HUDEP-2 (cell line): ENCODE measurements at regions not wholly inside any gene's neighbourhood (a gene's known extent, or its start where the extent isn't known, plus 50 kb on each side); places are given as distances from the start of the nearest gene placed in this dataset.

Source experiments
- DNase-seq, 76 experiments: peaks; one replicate each; lab custom pipeline; 2025; ENCODE audit not compliant: unreplicated experiment in 76 of 76; lab: John Stamatoyannopoulos, UW

- DNase-seq = no peak
These were observed 1904.1 kb downstream of the TP53TG3F start for GRCh38 chr16:35363510-35363909.

GRCh38 chr16:35364263-35364662 lies 1904.9 kb downstream of the TP53TG3F start:
- no peak for DNase-seq

- DNase-seq = no peak
These were observed 1906.3 kb downstream of the TP53TG3F start for GRCh38 chr16:35365675-35366074.

- no peak for DNase-seq
These were observed 1911.2 kb downstream of the TP53TG3F start for GRCh38 chr16:35370617-35371016.

- DNase-seq = no peak
These were observed 1917.7 kb downstream of the TP53TG3F start for GRCh38 chr16:35377142-35377541.

- no peak for DNase-seq
These were observed 1927.2 kb downstream of the TP53TG3F start for GRCh38 chr16:35386619-35387018.

GRCh38 chr16:35391328-35391727 lies 1931.9 kb downstream of the TP53TG3F start:
- DNase-seq = peak in 30 of 76 experiments; percentile 0 to 50 (median 4)

GRCh38 chr16:35398180-35398579 lies 1938.8 kb downstream of the TP53TG3F start:
- DNase-seq = no peak

GRCh38 chr16:35399133-35399532 lies 1939.7 kb downstream of the TP53TG3F start:
- no peak for DNase-seq

GRCh38 chr16:35404273-35404672 lies 1944.9 kb downstream of the TP53TG3F start:
- DNase-seq = no peak

GRCh38 chr16:35405526-35405925 lies 1946.1 kb downstream of the TP53TG3F start:
- no peak for DNase-seq

- DNase-seq = no peak
These were observed 1950.1 kb downstream of the TP53TG3F start for GRCh38 chr16:35409503-35409902.

GRCh38 chr16:35410438-35410837 lies 1951.0 kb downstream of the TP53TG3F start:
- no peak for DNase-seq

- DNase-seq = no peak
These were observed 1951.7 kb downstream of the TP53TG3F start for GRCh38 chr16:35411156-35411555.

- DNase-seq = no peak
These were observed 1954.7 kb downstream of the TP53TG3F start for GRCh38 chr16:35414139-35414538.

- no peak for DNase-seq
These were observed 1955.2 kb downstream of the TP53TG3F start for GRCh38 chr16:35414563-35414962.

- DNase-seq = no peak
These were observed 1965.9 kb downstream of the TP53TG3F start for GRCh38 chr16:35425270-35425669.

GRCh38 chr16:35431829-35432663 lies 1972.6 kb downstream of the TP53TG3F start:
- DNase-seq = peak in 10 of 76 experiments; percentile 0 to 18 (median 6)

- DNase-seq = no peak
These were observed 1981.5 kb downstream of the TP53TG3F start for GRCh38 chr16:35440875-35441274.

GRCh38 chr16:35447010-35447558 lies 1987.7 kb downstream of the TP53TG3F start:
- no peak for DNase-seq

- no peak for DNase-seq
These were observed 1990.3 kb downstream of the TP53TG3F start for GRCh38 chr16:35449663-35450062.

GRCh38 chr16:35450648-35451047 lies 1991.2 kb downstream of the TP53TG3F start:
- no peak for DNase-seq
